Adrenal gland (tissue), 5 donors: ENCODE measurements at regions not wholly inside any gene's neighbourhood (a gene's known extent, or its start where the extent isn't known, plus 50 kb on each side); places are given as distances from the start of the nearest gene placed in this dataset.

Experiments
- POLR2A ChIP-seq, 2 donors: fragments of 450-650 bp; IDR thresholded peaks; one replicate each; pipeline ENCODE4 v1.6.1; 2017; ENCODE audit warnings: antibody characterized with exemption in 2 of 2, mild to moderate bottlenecking in 2 of 2, moderate library complexity in 1 of 2
- TF ChIP-seq, protein P1 (sequence below), 6 experiments: fragments of 450-650 bp in 4 of 6; fragments of 200-600 bp in 2 of 6; sonication (generic) in 1 of 6; IDR thresholded peaks; 1 replicate in 5 of 6; 2 replicates in 1 of 6; pipeline versions ENCODE4 v1.5.1 to v1.8.0; 2016 to 2021; ENCODE audit warnings: antibody characterized with exemption in 6 of 6, mild to moderate bottlenecking in 2 of 6, moderate library complexity in 1 of 6
- donor health status: DM: no; HTN: no; CAD: no.

DNA sequence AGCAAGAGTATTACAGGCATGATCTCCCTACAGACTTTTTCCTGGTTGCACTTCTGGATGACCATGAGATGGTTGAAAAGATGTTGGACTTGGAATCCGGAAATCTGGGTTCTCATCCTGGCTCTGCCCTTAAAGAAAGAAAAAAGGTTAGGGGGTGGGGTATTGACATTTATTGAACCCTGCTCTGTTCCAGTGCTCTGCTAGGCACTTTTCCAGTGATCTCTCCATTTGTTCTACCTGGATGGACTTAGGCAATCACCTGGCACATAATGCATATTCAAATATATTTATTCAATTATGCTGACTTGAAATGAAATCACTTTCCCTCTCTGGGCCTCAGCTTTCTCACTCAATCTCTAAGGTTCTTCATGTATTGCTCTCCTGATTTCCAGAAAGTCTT, 101.0 kb upstream of the NFIA start:
- TF ChIP-seq, protein P1, sequence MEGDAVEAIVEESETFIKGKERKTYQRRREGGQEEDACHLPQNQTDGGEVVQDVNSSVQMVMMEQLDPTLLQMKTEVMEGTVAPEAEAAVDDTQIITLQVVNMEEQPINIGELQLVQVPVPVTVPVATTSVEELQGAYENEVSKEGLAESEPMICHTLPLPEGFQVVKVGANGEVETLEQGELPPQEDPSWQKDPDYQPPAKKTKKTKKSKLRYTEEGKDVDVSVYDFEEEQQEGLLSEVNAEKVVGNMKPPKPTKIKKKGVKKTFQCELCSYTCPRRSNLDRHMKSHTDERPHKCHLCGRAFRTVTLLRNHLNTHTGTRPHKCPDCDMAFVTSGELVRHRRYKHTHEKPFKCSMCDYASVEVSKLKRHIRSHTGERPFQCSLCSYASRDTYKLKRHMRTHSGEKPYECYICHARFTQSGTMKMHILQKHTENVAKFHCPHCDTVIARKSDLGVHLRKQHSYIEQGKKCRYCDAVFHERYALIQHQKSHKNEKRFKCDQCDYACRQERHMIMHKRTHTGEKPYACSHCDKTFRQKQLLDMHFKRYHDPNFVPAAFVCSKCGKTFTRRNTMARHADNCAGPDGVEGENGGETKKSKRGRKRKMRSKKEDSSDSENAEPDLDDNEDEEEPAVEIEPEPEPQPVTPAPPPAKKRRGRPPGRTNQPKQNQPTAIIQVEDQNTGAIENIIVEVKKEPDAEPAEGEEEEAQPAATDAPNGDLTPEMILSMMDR (IDR thresholded peaks at IDR 0.05): no peak
- no peak for TF ChIP-seq POLR2A (IDR thresholded peaks at IDR 0.05)
